Heart right ventricle (tissue), 16 donors: ENCODE measurements at regions not wholly inside any gene's neighbourhood (a gene's known extent, or its start where the extent isn't known, plus 50 kb on each side); places are given as distances from the start of the nearest gene placed in this dataset.

Source experiments
- ATAC-seq, 8 donors: fragments of 200-7000 bp; cut with Tn5 transposase; one replicate each; pipeline ENCODE4 v1.9.1; 2020; ENCODE audit warnings: mild to moderate bottlenecking in 8 of 8, moderate library complexity in 8 of 8, moderate number of reproducible peaks in 1 of 8
- DNase-seq, 2 donors: peaks; one replicate each; pipeline ENCODE4 v3.0.0-alpha.2; 2020
- H3K27ac ChIP-seq, 10 donors: fragments of 200-600 bp; sonication (generic) in 2 of 10; one replicate each; pipeline versions ENCODE4 v1.5.0 to v1.8.0; 2020 to 2022; ENCODE audit warnings: mild to moderate bottlenecking in 3 of 10
- H3K27me3 ChIP-seq, 7 donors: fragments of 200-600 bp; one replicate each; pipeline ENCODE4 v1.8.0; 2021 to 2022; ENCODE audit warnings: mild to moderate bottlenecking in 2 of 7
- H3K36me3 ChIP-seq, 9 donors: fragments of 200-600 bp; sonication (generic) in 1 of 9; one replicate each; pipeline versions ENCODE4 v1.5.0 to v1.8.0; 2020 to 2022; ENCODE audit warnings: mild to moderate bottlenecking in 2 of 9
- H3K4me1 ChIP-seq, 9 donors: fragments of 200-600 bp; sonication (generic) in 1 of 9; one replicate each; pipeline versions ENCODE4 v1.5.0 to v1.8.0; 2020 to 2022; ENCODE audit warnings: mild to moderate bottlenecking in 4 of 9
- H3K4me3 ChIP-seq, 10 donors: fragments of 200-600 bp; sonication (generic) in 2 of 10; one replicate each; pipeline versions ENCODE4 v1.5.0 to v1.8.0; 2020 to 2022; ENCODE audit warnings: mild to moderate bottlenecking in 7 of 10, moderate library complexity in 2 of 10
- H3K9me3 ChIP-seq, 11 donors: fragments of 200-600 bp in 10 of 11; sonication (generic) in 2 of 11; one replicate each; pipeline versions ENCODE4 v1.5.0 to v1.8.0; 2013 to 2022; ENCODE audit warnings: mild to moderate bottlenecking in 2 of 11, control low read depth in 1 of 11, moderate library complexity in 1 of 11
- CTCF ChIP-seq, 9 donors: fragments of 200-600 bp; sonication (generic) in 2 of 9; IDR thresholded peaks; one replicate each; pipeline versions ENCODE4 v1.5.0 to v1.8.0; 2021 to 2022; ENCODE audit warnings: antibody characterized with exemption in 9 of 9, mild to moderate bottlenecking in 5 of 9, moderate library complexity in 1 of 9
- WGBS, 2 donors: extraction: QIAGEN DNeasy Blood & Tissue Kit; methylation state at CpG; one replicate each; pipeline ENCODE4 v1.1.7; 2013; ENCODE audit warnings: inconsistent platforms in 1 of 2; 5-methylcytosine and 5-hydroxymethylcytosine counted together
- intact Hi-C, 10 donors: fragments of 100-400 bp; cut with DNase I; formaldehyde crosslinking; loops; one replicate each; pipeline versions ENCODE4 v1.11.1 to v1.14.2; 2022
- donor health status: Arrhythmogenic right ventricular cardiomyopathy.
- donor health status: ischemic (EF 13 %, LVEDD 7.1; RV severe dilation, severe dysfunction).
- donor health status: healthy with polysubstance abuse.
- donor health status: DM: no; HTN: yes; CAD: no.
- donor health status: DM: no; HTN: no; CAD: no.
- donor health status: ischemic (EF 25% LVEDD 6.9; RV normal size, moderate dysfunction).
- donor health status: ischemic (EF 25% LVEDD 5.7; RV mildly dilated, moderate dysfunction).
- donor health status: healthy.
- donor health status: DM: yes; HTN: yes; CAD: no.
- donor health status: Ischemic cardiomyopathy.
- donor health status: ischemic (EF 35%, LVEDD 5.7; RV mildly dilated, moderate dysfunction).
- donor health status: nonischemic (EF 11% LVEDD 7.7; RV severe dilation, severe dysfunction).
- donor health status: DM: yes; HTN: yes; CAD: no.
- donor health status: PGD.
- donor health status: ischemic (EF 29% LVEDD 5.4; RV normal size, mild dysfunction).
- donor health status: nonischemic (EF 23%, LVEDD 6.1; RV moderate dilation, normal function).

DNA sequence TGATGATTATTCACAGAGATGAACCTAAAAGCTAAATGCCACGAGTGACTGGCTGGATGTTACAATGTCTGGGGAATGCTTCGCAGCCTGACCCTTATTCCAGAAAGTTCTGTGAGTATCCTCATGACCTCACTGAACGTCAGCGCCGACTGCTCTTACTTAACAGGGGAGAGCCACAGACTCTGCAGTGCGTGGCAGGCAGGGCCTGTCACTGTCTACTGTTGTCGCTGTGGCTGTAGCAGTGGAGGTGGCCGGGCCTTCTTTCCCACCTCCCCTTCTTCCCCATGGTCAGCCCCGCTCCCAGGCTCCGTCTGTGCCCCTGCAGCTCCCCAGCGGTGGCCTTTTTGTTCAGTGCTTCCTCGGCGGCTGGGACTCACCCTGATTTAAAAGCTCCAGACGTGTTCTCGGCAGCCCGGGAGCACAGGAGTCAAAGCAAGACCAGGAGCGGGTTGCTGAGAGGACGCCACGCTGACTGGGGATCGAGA, 52.2 kb upstream of the TARBP1 start:
- TF ChIP-seq CTCF (IDR thresholded peaks at IDR 0.05) = no peak
- H3K27ac ChIP-seq = peak overlapping the region; percentile 94 to 99 (median 98)
- H3K9me3 ChIP-seq = no peaks in the 10 kb centered on the region
- peak; percentile 9 to 50 (median 27) for ATAC-seq
- no peaks in the 10 kb centered on the region for H3K36me3 ChIP-seq
- peak overlapping the region in 9 of 10 donors; percentile 0 to 42 (median 28) for H3K4me3 ChIP-seq
- intact Hi-C loops = loop anchor here in 6 of 10 donors (5.0 to 10.0 kb wide), 10 partner anchors 34 to 456 kb away; no protein-coding TSS in a partner anchor
- H3K27me3 ChIP-seq = no peaks in the 10 kb centered on the region
- peak; percentile 45 to 64 for DNase-seq
- 30 to 36% methylated on average over 20 of the region's 20 CpGs for WGBS, 2 donors
- peaks cover 48 to 97% (median 87%) of the 10 kb centered on the region in 9 donors for H3K4me1 ChIP-seq

DNA sequence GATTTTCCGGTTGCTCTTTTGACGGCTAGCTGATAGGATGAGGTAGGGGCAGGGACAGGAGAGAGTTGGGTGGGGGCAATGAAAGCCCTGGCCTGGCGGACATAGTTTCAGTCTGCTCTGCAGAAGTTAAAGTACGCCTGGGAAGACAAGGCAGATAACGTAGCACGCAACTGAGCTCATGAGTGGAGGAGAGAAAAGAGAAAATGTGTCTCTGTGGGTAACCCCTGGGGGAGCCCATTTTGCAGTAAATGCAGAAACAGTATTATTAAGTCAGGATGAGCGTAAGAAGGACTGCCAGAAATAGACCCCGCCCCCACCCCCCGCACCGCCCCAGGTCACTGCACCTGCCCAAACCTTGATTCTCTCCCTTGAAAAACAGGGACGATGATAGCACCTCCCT, 51.7 kb upstream of the TARBP1 start:
- intact Hi-C loops = loop anchor here in 6 of 10 donors (5.0 to 10.0 kb wide), 10 partner anchors 33 to 457 kb away; no protein-coding TSS in a partner anchor
- Histone ChIP-seq H3K4me1 (peaks cover 45 to 92% (median 83%) of the 10 kb centered on the region in 9 donors), H3K9me3 (no peaks in the 10 kb centered on the region), H3K4me3 (peak overlapping the region in 9 of 10 donors; percentile 3 to 42 (median 28)), H3K36me3 (no peaks in the 10 kb centered on the region), H3K27ac (peak overlapping the region; percentile 94 to 99 (median 98)), H3K27me3 (no peaks in the 10 kb centered on the region)
- no peak for TF ChIP-seq CTCF (IDR thresholded peaks at IDR 0.05)
- DNase-seq (no peak), ATAC-seq (no peak)
- WGBS, 2 donors = 59 to 65% methylated on average over 11 of the region's 11 CpGs

DNA sequence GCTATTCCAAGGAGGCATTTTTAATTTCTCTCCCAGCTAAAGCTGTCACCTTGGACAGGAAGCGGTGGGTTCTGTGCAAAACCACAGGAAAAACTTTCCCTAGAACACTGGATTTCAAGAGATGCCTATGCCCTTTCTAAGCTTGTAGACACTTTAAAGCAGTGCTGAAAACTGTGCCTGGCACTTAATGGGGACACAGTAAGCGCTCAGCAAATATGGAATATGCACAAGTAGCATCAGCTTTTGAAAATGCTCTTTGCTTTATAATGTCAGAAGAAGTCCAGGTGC, 50.9 kb upstream of the TARBP1 start:
- Histone ChIP-seq H3K36me3 (no peaks in the 10 kb centered on the region), H3K4me1 (peaks cover 42 to 91% (median 75%) of the 10 kb centered on the region in 9 donors), H3K27me3 (no peaks in the 10 kb centered on the region), H3K9me3 (no peaks in the 10 kb centered on the region), H3K4me3 (peak overlapping the region in 3 of 10 donors; percentile 28 to 38 (median 37)), H3K27ac (peak overlapping the region; percentile 94 to 99 (median 98))
- WGBS, 2 donors = 87 to 90% methylated on average over 2 of the region's 2 CpGs
- DNase-seq (no peak), ATAC-seq (no peak)
- TF ChIP-seq CTCF (IDR thresholded peaks at IDR 0.05) = no peak
- intact Hi-C loops = loop anchor here in 6 of 10 donors (5.0 to 10.0 kb wide), 10 partner anchors 33 to 457 kb away; no protein-coding TSS in a partner anchor

GRCh38 chr1:234529095-234529949, 50.3 kb upstream of the TARBP1 start:
- Histone ChIP-seq H3K27me3 (no peaks in the 10 kb centered on the region), H3K4me1 (peaks cover 36 to 91% (median 75%) of the 10 kb centered on the region in 9 donors), H3K27ac (peak overlapping the region; percentile 94 to 99 (median 98)), H3K4me3 (peak overlapping the region in 1 of 10 donors; percentile 38), H3K36me3 (no peaks in the 10 kb centered on the region), H3K9me3 (no peaks in the 10 kb centered on the region)
- DNase-seq = no peak
- no peak for ATAC-seq
- intact Hi-C loops = no loop called here
- TF ChIP-seq CTCF (IDR thresholded peaks at IDR 0.05) = no peak
- 84 to 85% methylated on average over 8 of the region's 8 CpGs for WGBS, 2 donors
